HCT116 (cell line): ENCODE measurements at regions not wholly inside any gene's neighbourhood (a gene's known extent, or its start where the extent isn't known, plus 50 kb on each side); places are given as distances from the start of the nearest gene placed in this dataset.

Experiments used
- ATAC-seq: fragments of 200-7000 bp; cut with Tn5 transposase; 2 replicates; pipeline ENCODE4 v1.9.1; 2020; ENCODE audit warnings: mild to moderate bottlenecking, moderate library complexity
- BruUV-seq: library from RNA; stranded (reverse); fragments of 400-500 nt; replicated peaks from 2 replicates; lab custom pipeline; 2021; lab: Mats Ljungman, UMichigan
- CTCF ChIA-PET: fragments of 300-600 bp; sonication (Branson Sonifier 250); formaldehyde crosslinking; loops from one replicate; lab custom pipeline; 2021; ENCODE audit warnings: antibody characterized with exemption; lab: Charles Lee
- POLR2A ChIA-PET: fragments of 300-600, 350-600 bp; sonication (Branson Sonifier 250); formaldehyde crosslinking; loops from one replicate; lab custom pipeline; 2021; ENCODE audit warnings: antibody characterized with exemption; lab: Charles Lee
- RAD21 ChIA-PET, 2 experiments: fragments of 300-600 bp; sonication (Branson Sonifier 250); formaldehyde crosslinking; loops; one replicate each; lab custom pipeline; 2023; ENCODE audit warnings: low total read pairs in 2 of 2; ENCODE audit not compliant: uncharacterized antibody in 2 of 2, unreplicated experiment in 2 of 2, low non-redundant PET in 1 of 2; lab: Charles Lee
- DNase-seq: peaks from one replicate; pipeline ENCODE4 v3.0.0-alpha.2; 2010; ENCODE audit warnings: low read depth, low spot score
- H2AFZ ChIP-seq: fragments of 200-600 bp; shearing (Covaris generic), sonication (generic); 2 replicates; pipeline ENCODE4 v1.6.1; 2017; ENCODE audit warnings: low read depth, mixed run types, mixed read lengths, antibody characterized with exemption, low read length; ENCODE audit not compliant: poor library complexity, severe bottlenecking
- H3K27ac ChIP-seq: 2 replicates; pipeline ENCODE4 v1.5.1; 2012; ENCODE audit warnings: low read depth, low read length
- H3K27me3 ChIP-seq: fragments of 200-600 bp; sonication (generic); 2 replicates; pipeline ENCODE4 v1.6.1; 2016; ENCODE audit warnings: mixed run types, low read length, mixed read lengths; ENCODE audit not compliant: insufficient read depth
- H3K36me3 ChIP-seq, 2 experiments: fragments of 200-500 bp in 1 of 2; fragments of 200-600 bp in 1 of 2; sonication (Bioruptor generic) in 1 of 2; sonication (generic) in 1 of 2; 2 replicates each; pipeline versions ENCODE4 v1.5.1 to v1.6.1; 2014 to 2016; ENCODE audit warnings: low read length in 2 of 2, inconsistent platforms in 1 of 2, mixed read lengths in 1 of 2, mixed run types in 1 of 2; ENCODE audit not compliant: insufficient read depth in 2 of 2, control insufficient read depth in 1 of 2
- H3K4me1 ChIP-seq, 2 experiments: fragments of 200-600 bp in 1 of 2; sonication (generic) in 1 of 2; 2 replicates each; pipeline versions ENCODE4 v1.5.1 to v1.6.1; 2012 to 2017; ENCODE audit warnings: low read length in 2 of 2, inconsistent platforms in 1 of 2, mild to moderate bottlenecking in 1 of 2, mixed read lengths in 1 of 2, mixed run types in 1 of 2, moderate library complexity in 1 of 2; ENCODE audit not compliant: insufficient read depth in 2 of 2, control insufficient read depth in 1 of 2
- H3K4me2 ChIP-seq: fragments of 200-600 bp; sonication (generic); 2 replicates; pipeline ENCODE4 v1.6.1; 2017; ENCODE audit warnings: mixed run types, low read length, mixed read lengths
- H3K4me3 ChIP-seq, 2 experiments: fragments of 200-600 bp in 1 of 2; sonication (generic) in 1 of 2; replicated peaks in 1 of 2; 2 replicates each; pipeline ENCODE4 v1.5.1; 2011 to 2016; ENCODE audit warnings: low read length in 2 of 2, control low read depth in 1 of 2, low read depth in 1 of 2, mild to moderate bottlenecking in 1 of 2, mixed read lengths in 1 of 2, mixed run types in 1 of 2
- H3K79me2 ChIP-seq: fragments of 200-600 bp; sonication (generic); 2 replicates; pipeline ENCODE4 v1.6.1; 2017; ENCODE audit warnings: mild to moderate bottlenecking, mixed run types, low read length, moderate library complexity, mixed read lengths; ENCODE audit not compliant: insufficient read depth
- H3K9ac ChIP-seq: fragments of 200-600 bp; sonication (generic); 2 replicates; pipeline ENCODE4 v1.6.1; 2016; ENCODE audit warnings: low read length, mixed read lengths
- H3K9me2 ChIP-seq: fragments of 200-600 bp; sonication (generic), shearing (Covaris generic); 2 replicates; pipeline ENCODE4 v1.6.1; 2017; ENCODE audit warnings: mixed run types, mild to moderate bottlenecking, moderate library complexity; ENCODE audit not compliant: insufficient read depth
- H3K9me3 ChIP-seq, 2 experiments: fragments of 200-500 bp in 1 of 2; fragments of 200-600 bp in 1 of 2; sonication (Bioruptor generic) in 1 of 2; sonication (generic) in 1 of 2; 2 replicates each; pipeline ENCODE4 v1.6.1; 2014 to 2017; ENCODE audit warnings: low read length in 2 of 2, mixed read lengths in 2 of 2, inconsistent platforms in 1 of 2, low read depth in 1 of 2, mild to moderate bottlenecking in 1 of 2, mixed run types in 1 of 2, moderate library complexity in 1 of 2; ENCODE audit not compliant: control insufficient read depth in 1 of 2, insufficient read depth in 1 of 2
- H4K20me1 ChIP-seq: fragments of 200-600 bp; sonication (generic), shearing (Covaris generic); 2 replicates; pipeline ENCODE4 v1.6.1; 2017; ENCODE audit warnings: mixed run types, mild to moderate bottlenecking, moderate library complexity; ENCODE audit not compliant: insufficient read depth
- EGR1 ChIP-seq: IDR thresholded peaks from 2 replicates; pipeline ENCODE4 v1.6.1; 2012; ENCODE audit warnings: low read depth
- ELF1 ChIP-seq: IDR thresholded peaks from 2 replicates; pipeline ENCODE4 v1.6.1; 2012; ENCODE audit warnings: low read depth, borderline replicate concordance
- EZH2phosphoT487 ChIP-seq: fragments of 200-600 bp; IDR thresholded peaks from 2 replicates; pipeline ENCODE4 v1.6.1; 2018; ENCODE audit warnings: antibody characterized with exemption, borderline replicate concordance
- MAX ChIP-seq: IDR thresholded peaks from 2 replicates; pipeline ENCODE4 v1.6.1; 2012
- POLR2A ChIP-seq: IDR thresholded peaks from 2 replicates; pipeline ENCODE4 v1.7.0; 2011; ENCODE audit warnings: borderline replicate concordance; ENCODE audit not compliant: insufficient read depth, insufficient read length; ENCODE audit errors: extremely low read depth
- POLR2AphosphoS5 ChIP-seq: IDR thresholded peaks from 2 replicates; pipeline ENCODE4 v1.6.1; 2011; ENCODE audit warnings: mild to moderate bottlenecking, low read depth, low read length, moderate library complexity
- SIN3A ChIP-seq: IDR thresholded peaks from 2 replicates; pipeline ENCODE4 v1.6.1; 2012; ENCODE audit warnings: low read depth
- SRF ChIP-seq: IDR thresholded peaks from 2 replicates; pipeline ENCODE4 v1.6.1; 2012; ENCODE audit warnings: low read depth
- YY1 ChIP-seq: IDR thresholded peaks from 2 replicates; pipeline ENCODE4 v1.6.1; 2011; ENCODE audit warnings: low read length, low read depth, moderate library complexity, mild to moderate bottlenecking; ENCODE audit not compliant: insufficient replicate concordance; ENCODE audit errors: extremely low read depth
- ZBTB33 ChIP-seq: IDR thresholded peaks from 2 replicates; pipeline ENCODE4 v1.6.1; 2011; ENCODE audit warnings: mild to moderate bottlenecking, low read length, moderate library complexity; ENCODE audit not compliant: insufficient replicate concordance; ENCODE audit errors: extremely low read depth
- ZFX ChIP-seq: fragments of 450-650 bp; IDR thresholded peaks from 2 replicates; pipeline ENCODE4 v1.6.1; 2017
- ZNF274 ChIP-seq: fragments of 200-500 bp; sonication (Bioruptor generic); IDR thresholded peaks from 2 replicates; pipeline ENCODE4 v1.6.1; 2014; ENCODE audit warnings: mild to moderate bottlenecking, low read depth, low read length, inconsistent platforms
- intact Hi-C: fragments of 100-400 bp; cut with micrococcal nuclease; formaldehyde crosslinking; loops from 2 replicates; pipeline ENCODE4 v1.10.0; 2022

GRCh38 chr12:45598761-45599160 lies 130.7 kb upstream of the ARID2 start:
- no TSS peak for BruUV-seq
- ChIA-PET RAD21 (no interaction called here), POLR2A (no interaction called here), CTCF (no interaction called here)
- H3K9me2 ChIP-seq, result no peaks in the 10 kb centered on the region
- no peak overlapping the region for H2AFZ ChIP-seq
- H3K36me3 ChIP-seq, result no peaks in the 10 kb centered on the region
- no peak overlapping the region for H3K27ac ChIP-seq
- H4K20me1 ChIP-seq, result no peaks in the 10 kb centered on the region
- H3K4me2 ChIP-seq, result no peak overlapping the region
- H3K4me3 ChIP-seq, result no peak overlapping the region
- H3K4me1 ChIP-seq, result no peaks in the 10 kb centered on the region
- H3K79me2 ChIP-seq, result no peaks in the 10 kb centered on the region
- H3K27me3 ChIP-seq, result no peaks in the 10 kb centered on the region
- H3K9me3 ChIP-seq, result no peaks in the 10 kb centered on the region
- TF ChIP-seq MAX, result no peak
- TF ChIP-seq ZNF274, result no peak
- no peak for TF ChIP-seq POLR2A
- no peak for TF ChIP-seq EGR1
- TF ChIP-seq SIN3A, result no peak
- TF ChIP-seq SRF, result no peak
- TF ChIP-seq EZH2phosphoT487, result no peak
- TF ChIP-seq ZFX, result no peak
- TF ChIP-seq YY1, result no peak
- TF ChIP-seq POLR2AphosphoS5, result no peak
- TF ChIP-seq ELF1, result no peak
- no peak for TF ChIP-seq ZBTB33
- intact Hi-C loops, result no loop called here
- H3K9ac ChIP-seq, result no peak overlapping the region
- DNase-seq (no peak), ATAC-seq (no peak)
